HG03139 (cell line): ENCODE measurements at regions not wholly inside any gene's neighbourhood (a gene's known extent, or its start where the extent isn't known, plus 50 kb on each side); places are given as distances from the start of the nearest gene placed in this dataset.

Experiments used
- ATAC-seq: cut with Tn5 transposase; IDR thresholded peaks from one replicate; pipeline ENCODE4 v1.9.1; 2021; ENCODE audit not compliant: unreplicated experiment

DNA sequence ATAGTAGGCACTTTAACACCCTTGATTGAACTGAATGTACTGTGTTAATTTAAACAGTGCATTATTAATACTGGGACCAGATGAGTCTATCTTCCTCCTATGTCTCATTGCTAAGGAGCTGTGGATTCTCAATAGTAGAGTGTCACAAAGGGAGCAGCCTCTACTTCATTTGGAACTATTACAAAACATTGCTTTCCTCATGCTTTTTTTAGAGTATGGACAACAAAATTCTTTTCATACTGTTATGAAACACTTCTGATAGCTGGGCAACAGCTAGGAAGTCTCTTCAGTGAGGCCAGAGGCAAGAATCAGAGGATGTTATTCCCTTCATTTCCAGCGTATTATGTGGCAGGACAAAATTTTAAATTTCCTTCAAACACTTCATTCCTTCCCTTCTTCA, 160.8 kb downstream of the FBXO8 start:
- no peak for ATAC-seq

DNA sequence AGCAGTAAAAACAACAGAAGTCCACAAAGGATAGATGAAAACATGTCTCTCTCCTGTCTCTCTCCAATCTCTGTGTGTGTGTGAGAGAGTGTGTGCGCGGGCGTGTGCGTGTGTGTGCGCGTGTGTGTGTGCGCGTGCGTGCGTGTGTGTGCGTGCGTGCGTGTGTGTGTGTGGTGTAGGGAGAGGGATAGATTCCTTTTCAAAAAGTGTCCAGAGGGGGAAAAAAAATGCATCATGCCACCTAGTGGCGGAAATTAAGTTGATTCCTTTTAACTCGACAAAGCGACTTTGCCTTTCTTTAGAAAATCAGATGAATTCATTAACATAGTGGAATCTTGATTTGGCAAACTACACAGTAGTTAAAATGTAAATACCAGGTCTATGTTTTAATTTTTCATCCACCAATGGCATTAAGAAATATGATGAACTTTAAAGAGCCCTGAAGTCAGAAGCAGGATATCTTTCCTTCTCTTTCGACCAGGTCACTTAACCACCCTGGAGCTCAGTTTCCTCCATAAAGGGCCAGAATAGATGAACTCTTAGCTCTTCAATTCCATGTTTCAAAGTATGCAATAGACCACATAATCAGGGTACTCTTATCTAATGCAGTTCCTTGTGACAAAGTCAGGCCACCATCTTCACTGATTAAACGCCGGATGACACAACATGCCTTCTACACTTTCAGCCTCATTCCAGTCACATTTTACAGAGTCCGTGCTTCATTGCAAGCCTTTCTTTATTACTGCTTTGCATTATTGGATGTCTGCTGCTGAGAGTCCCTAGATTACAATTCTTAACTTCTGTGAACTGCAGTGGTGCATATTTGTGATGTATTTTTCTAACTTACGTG, 162.8 kb downstream of the FBXO8 start:
- peak; percentile 49 for ATAC-seq

DNA sequence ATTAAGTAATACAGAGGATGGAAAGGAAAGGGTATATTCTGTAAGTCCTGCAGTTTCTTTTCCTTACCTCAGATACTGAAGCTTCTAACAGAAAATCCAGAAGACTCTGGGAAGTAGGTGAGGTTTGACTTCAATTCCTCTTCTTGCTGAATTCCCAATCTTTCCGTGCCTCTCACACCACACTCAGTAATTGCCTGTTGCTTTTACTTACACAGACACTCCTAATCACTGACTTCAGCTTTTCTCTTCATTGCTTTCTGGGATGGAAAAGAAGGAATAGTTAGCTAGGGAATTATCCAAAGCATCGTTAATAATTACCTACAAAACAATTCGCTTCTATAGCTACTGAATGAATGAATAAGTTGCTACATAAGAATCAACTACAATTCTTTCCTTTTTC, 163.6 kb downstream of the FBXO8 start:
- ATAC-seq, result no peak

DNA sequence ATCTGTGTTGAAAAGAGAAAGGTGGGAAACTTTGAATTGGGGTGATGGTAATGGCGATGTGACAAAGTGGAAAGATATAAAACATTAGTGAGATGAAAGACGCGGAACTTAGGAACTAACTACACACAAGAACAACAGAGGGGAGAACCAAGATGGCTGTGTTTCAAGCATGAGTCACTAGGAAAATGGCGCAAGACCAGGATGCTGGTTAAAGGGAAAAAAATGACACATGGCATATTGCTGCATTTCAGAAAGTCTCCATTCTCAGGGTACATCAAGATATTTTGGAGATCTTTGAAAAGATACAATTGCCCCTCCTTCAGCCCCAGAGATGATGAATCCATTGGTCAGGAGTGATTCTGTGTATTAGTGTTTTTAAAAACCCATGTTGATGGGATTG, 164.4 kb downstream of the FBXO8 start:
- ATAC-seq, result no peak

DNA sequence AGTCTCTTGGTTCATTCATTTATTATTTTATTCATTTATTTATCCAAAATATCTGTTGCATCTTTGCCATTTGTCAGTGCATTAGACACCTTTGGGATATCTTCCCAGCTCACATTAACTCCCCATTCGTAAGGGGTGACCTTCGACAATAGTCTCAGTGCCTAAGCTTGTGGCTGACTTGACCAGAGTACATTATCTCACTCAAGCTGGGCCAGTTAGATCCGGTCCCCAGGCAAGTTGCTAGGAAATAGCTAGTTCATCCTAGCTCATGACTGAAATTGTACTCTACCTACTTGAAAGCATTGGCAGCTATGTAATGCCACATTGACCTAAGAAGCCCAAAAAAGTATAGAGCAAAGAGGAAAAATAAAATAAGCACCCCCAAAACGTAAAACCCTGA, 165.3 kb downstream of the FBXO8 start:
- ATAC-seq, result no peak

DNA sequence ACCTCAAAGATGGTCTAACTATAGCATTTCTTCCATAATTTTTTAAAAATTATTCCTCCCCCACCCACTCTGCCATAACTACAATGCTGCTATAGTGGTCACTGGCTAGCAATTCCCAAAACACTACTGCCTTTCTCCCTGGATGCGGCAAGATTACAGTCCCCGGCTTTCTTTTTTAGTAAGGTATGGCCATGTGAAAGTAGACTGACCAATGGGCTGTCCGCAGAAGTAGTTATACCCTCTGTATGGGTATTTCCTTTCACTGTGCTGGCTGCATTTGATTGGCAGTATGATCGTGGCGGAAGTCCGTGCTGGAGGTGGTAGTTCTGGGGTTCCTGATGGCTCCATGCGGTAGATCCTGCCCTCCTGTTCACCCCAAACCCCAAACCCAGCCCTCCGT, 166.0 kb downstream of the FBXO8 start:
- ATAC-seq, result no peak

DNA sequence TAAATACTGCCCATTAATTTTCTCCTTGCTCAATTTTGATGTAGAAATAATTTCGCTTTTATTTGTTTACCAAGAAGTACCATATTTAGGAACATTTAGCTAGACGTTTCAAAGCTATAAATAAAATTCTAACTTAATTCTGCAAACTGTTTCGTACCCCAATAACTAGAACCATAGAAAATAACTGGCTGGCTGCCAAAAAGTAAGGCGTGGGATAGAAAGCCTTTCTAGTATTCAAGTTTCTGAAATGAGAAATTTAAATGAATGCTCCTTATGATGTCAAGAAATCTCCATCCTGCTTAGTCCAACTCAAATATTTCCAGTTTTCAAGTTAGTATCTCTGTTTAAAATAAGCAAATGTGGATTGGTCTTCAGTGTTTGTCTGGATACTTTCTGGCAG, 167.4 kb downstream of the FBXO8 start:
- ATAC-seq, result no peak

DNA sequence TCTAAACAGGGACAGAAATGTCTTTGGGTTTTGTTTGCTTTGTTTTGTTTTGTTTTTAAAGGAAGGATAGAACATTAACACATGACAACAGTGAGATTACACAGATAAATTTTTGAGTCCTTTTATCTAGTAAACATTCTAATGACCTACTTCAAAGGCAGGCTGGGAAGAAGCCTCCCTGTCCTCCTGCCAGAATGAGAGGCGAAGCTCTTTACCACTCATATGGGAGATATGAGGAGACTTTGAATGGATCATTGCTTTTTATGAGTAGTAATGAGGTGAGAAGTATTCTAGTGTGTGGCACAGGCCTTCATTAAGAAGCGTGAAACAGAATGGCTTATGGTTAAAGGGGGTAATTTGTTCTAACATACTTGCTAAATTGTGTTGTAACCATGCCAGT, 172.0 kb downstream of the FBXO8 start:
- no peak for ATAC-seq

DNA sequence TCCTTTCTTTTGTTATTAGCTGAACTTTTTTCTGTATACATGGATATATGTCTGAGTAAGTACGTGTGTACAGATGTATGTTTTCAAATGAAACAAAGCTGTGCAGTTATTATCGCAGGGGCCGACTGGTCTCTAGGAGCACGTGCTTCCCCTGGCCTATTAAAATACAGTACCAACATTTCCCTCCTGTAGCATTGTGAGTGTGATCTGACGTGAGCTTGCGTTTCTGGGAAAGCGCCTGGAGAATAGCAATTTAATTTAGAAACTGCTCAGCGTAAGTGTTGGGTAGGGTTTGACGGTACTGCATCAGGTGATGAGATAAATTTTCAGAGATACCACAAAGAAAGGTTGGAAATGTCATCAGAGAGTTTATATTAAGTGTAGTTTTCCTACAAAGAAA, 173.3 kb downstream of the FBXO8 start:
- ATAC-seq, result no peak

DNA sequence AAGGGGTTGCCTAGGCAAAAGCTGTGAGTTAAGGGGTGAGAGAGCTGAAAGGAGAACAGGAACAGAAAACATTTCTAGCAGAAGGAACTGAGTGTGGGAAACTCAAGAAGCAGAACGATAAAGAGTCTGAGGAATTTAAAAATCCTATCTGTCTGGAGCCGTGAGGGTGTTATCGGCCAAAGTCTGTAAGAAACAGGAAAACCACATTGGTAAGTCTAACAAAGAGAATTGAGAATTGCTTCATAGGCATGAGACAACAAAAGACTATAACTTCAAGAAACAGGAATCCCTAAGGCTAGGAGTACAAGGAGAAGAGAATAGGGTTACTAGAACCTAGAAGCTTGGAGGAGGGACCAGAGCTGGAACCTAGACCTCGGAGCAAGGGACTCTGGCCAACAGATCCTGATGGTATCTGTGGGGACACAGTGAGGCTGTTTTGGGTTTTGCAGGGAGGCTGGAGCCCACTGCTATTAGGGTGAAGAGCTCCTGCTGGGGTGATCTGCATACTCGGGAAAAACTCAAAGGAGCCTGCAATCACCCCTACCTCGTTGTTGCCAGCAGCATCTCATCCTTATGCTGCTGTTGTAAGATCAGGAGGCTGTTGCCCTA, 175.6 kb downstream of the FBXO8 start:
- ATAC-seq, result no peak

DNA sequence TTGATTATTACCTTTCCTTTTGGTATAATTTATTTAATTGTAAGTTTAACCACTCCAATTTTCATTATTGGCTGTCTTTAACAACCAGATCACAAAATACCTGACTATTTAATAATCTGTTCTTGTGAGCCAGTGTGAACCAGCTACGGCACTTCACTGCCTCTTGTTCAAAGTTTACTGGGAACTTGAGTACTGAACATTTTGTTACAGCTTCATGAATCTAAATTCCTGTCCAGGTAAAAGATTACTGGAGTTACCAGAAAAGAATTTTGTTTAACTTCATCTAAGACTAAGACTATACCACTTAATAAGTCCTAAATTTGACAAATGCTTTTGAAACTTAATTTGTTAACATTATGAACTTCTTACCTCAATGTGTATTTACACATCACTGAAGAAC, 178.3 kb downstream of the FBXO8 start:
- no peak for ATAC-seq

DNA sequence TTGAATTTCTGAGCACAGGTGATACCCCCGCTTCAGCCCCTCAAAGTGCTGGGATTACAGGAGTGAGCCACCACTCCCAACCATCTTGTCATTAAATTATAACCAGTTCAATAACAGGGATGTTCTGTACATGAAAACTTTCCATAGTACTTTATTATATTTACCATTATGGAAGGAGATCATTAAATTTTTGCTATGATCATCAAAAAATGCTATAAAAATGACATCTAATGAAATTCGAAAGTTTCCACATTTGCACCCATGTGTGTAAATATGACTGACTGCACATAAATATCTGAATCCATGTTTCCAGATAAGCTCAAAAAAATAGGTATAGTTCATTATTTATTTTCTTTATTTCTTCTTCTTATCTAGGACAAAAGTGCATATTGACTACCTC, 182.6 kb downstream of the FBXO8 start:
- no peak for ATAC-seq

DNA sequence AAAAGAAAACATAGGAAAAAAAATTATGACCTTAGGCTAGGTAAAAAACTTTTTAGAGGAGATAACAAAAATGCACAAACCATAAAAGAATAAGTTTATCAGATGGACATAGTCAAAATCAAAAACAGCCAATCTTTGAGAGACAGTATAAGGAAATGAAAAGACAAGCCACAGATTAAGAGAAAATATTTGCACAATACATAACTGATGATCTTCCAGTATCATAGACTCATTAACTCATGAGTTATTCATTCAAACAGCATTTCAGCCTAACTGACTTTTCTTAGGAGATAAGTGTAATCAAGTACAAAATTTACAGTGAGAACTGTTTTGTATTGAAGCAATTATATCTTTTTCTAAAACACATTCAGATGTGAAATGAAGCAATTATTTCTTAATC, 183.8 kb downstream of the FBXO8 start:
- ATAC-seq, result no peak

DNA sequence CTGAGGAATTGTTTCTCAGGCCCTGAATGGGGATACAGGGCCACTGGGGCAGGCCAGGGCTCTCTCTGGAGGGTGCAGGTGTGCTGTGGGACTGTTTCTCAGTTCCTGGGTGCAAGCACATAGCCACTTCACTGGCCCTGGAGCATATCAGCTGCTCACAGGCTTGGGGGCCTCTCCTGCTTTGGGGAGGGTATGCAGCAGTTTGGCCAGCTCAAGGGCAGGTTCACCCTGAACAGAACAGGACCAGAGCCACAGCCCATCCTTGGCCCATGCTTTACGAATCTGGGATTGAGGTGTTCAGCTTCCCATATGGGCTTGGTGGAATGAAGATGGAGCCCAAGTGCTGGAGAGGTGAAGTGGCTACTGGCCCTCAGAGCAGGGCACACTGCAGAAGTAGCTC, 186.5 kb downstream of the FBXO8 start:
- no peak for ATAC-seq

DNA sequence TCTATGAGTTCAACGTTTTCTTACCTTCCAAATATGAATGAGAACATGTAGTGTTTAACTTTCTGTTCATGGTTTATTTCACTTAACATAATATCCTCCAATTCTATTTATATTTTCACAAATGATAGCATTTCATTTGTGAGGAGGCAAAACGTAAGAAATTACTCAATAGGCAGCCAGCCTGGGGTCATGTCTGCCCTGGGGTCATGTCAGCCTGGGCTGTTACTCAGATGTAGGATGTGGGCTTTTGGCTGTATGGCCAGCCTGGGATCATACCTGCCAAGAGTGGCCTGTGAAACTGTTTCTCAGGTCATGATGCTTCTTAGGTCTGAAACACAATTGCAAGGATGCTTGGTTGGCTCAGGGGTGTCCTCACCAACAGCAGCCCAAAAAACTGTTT, 187.0 kb downstream of the FBXO8 start:
- no peak for ATAC-seq

DNA sequence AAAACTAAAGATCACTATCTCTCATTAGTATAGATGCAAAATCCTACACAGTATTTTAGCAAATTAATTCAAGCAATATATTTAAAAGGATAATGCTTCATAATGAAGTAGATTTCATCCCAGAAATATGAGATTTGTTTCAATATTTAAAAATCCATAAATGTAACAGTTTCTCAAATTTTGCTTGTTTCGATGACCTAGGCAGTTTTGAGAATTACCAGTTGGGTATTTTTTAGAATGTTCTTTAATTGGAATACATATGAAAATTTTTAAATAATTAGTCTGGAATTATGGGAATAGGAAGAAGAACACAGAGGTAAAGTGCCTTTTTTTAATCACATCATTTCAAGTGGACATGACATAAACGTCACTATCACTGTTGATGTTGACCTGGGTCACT, 192.3 kb downstream of the FBXO8 start:
- no peak for ATAC-seq

DNA sequence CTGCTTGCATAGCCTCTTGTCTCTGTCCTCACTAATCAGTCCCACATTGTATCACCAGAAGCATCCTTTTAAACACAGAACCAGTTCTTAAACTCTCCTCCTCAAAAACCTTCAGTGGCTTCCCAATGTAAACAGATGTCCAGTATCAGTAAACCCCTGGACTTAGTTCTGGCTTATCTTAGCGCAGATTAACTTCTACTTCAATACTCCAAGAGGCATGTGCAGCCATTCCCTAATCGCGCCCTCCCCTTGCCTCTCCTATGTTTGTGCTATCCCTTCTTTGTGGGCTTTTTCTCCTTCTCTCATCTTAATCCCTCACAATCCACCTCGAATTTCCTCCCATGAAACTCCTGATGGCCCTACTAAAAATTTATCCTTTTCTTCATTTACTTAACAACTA, 193.8 kb downstream of the FBXO8 start:
- ATAC-seq, result no peak

DNA sequence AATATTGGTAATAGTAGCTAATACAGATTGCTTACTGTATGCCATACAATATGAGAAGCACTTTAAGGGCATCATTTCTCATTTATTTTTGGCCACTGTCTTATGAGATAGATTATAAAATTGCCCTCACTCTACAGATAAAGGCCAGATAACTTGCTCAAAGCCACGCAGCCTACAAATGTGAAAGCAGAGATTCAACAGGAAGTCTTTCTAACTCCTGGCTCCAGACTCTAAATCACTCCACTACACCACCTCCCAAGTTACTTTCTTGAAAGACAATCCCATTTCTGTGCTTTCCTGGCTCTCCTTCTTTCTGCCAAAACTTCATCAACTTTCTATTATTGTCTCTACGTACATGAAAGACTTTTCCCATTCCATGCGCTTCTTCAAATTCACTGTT, 194.7 kb downstream of the FBXO8 start:
- no peak for ATAC-seq

DNA sequence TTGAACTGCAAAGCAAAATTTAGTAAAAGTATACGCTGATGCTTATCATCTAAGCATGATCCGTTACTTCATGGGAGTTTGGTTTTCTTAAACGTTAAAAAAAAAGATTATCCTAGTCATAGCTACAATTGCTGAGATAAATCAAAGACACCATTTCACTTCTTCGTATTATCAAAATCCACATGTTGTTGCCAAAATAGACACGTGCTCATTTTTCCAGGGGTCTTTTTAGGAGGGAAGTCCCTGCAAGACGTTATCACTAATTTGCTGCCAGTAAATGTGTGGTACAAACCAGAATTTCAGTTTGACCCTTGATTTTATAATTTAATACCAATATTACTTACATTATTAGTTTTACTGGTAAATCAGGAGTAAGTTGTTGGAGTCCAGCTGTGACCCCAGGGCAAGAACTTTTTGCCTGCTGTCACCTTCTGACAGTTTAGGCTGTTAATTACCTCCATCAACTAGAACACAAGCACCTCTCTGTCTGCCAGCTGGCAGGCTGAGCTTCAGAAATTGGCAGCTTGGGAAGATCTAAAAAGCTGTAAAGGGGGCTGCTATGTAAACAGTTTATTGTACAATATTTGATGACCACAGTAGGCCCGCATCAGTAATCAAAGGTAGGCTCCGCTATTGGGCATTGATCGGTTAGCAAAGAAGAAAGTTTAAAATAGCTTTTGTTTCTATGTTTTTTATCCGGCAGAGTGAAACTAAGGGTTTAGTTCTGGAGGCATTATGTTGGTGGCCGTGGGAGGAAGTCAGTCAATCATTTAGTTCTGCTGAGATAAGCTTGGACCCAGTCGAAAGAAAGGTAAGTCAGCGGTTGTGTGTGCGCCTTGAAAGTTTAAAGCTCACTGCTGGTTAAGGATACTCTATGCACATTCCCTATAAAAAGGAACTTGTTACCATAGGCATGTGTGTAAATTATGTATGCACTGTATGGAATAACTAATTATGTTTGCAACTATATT, 196.4 kb downstream of the FBXO8 start:
- ATAC-seq, result no peak

DNA sequence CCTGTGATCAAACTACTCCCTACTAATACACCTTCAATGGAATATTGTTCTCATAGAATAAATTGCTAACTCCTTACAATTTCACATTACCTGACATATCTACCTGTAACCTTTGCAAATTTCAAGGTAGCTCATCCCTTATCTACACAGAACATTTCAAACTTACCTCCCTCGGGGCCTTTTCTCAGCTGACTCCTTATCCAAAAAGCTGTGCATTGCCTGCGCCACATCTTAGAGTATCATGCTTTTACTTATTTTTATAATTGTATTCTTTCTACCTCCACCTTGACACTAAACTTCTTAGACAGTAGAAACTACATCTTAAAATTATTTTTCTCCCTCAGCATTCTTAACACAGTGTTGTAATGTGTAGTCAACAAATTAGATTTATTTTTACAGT, 198.5 kb downstream of the FBXO8 start:
- ATAC-seq, result no peak

DNA sequence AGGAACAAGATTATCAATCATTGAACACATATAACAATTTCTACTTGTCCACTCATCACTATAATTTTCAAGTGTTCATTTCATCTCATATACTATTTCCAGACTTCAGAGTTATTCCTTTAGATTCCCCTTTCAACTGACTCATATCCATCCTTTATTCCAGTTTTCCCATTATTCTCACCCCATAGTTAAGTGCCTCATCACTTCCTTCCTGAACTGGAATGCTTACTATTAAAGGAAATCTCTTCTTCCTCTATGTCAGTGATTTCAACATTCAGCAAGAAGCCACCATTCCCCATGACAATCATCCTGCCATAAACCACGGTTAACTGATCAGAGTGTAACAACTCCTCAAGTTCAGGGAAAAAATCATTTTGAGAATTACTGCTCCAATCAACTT, 198.9 kb downstream of the FBXO8 start:
- no peak for ATAC-seq

DNA sequence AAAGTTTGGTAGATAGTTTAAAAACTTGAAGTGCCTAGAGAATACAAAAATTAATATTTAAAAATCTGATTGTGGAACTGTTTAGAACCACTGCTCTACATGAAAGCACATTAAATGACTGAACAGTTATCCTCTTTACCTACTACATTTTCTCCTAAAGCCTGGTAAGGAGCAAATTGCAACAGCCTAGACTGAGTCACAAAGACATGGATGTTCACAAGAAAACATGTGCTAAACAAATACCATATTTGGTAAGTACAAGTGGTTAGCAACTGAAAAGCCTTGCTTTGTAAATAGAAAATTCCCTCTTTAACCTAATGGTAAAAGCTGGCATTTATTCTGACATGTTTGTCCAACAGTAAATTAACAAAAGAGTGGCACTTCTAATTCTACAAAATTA, 203.1 kb downstream of the FBXO8 start:
- no peak for ATAC-seq
